ENCODE measurements at regions not wholly inside any gene's neighbourhood (a gene's known extent, or its start where the extent isn't known, plus 50 kb on each side); places are given as distances from the start of the nearest gene placed in this dataset.

GRCh38 chr1:17946434-17946833 is 161.2 kb upstream of the IGSF21 start:
- TF ChIP-seq, protein P1, sequence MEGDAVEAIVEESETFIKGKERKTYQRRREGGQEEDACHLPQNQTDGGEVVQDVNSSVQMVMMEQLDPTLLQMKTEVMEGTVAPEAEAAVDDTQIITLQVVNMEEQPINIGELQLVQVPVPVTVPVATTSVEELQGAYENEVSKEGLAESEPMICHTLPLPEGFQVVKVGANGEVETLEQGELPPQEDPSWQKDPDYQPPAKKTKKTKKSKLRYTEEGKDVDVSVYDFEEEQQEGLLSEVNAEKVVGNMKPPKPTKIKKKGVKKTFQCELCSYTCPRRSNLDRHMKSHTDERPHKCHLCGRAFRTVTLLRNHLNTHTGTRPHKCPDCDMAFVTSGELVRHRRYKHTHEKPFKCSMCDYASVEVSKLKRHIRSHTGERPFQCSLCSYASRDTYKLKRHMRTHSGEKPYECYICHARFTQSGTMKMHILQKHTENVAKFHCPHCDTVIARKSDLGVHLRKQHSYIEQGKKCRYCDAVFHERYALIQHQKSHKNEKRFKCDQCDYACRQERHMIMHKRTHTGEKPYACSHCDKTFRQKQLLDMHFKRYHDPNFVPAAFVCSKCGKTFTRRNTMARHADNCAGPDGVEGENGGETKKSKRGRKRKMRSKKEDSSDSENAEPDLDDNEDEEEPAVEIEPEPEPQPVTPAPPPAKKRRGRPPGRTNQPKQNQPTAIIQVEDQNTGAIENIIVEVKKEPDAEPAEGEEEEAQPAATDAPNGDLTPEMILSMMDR (IDR thresholded peaks at IDR 0.05) = no peak
- no peaks in the 10 kb centered on the region for H3K9me3 ChIP-seq
- no peaks in the 10 kb centered on the region for H3K4me1 ChIP-seq (ENCODE audit: low read depth)
- intact Hi-C loops (cut with DNase I, micrococcal nuclease) = no loop called here
- H3K36me3 ChIP-seq (ENCODE audit: low read depth) = no peaks in the 10 kb centered on the region
- no peak overlapping the region for H3K4me3 ChIP-seq
- no peak for DNase-seq
- ATAC-seq = no peak

DNA sequence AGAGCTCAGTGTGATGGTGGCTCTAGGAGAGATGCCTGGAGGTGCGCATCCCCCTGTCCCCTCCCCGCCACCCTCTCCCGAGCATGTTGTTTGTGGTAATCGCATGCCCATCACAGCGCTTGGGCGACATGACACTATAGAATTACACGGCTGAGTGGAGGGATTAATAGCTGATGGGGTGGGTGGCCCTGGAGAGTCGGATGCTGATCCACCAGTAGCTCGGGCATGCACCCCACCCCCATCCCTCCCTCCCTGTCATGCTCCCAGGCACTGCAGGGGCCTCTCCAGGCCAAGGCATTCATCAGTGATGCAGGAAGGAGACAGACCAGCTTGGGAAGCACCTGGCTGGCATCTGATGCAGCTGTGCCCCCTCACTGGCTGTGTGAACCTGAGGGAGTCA is 159.0 kb upstream of the IGSF21 start:
- ATAC-seq = no peak
- Histone ChIP-seq H3K4me1 (ENCODE audit: low read depth) (no peaks in the 10 kb centered on the region), H3K36me3 (ENCODE audit: low read depth) (no peaks in the 10 kb centered on the region), H3K4me3 (no peak overlapping the region), H3K9me3 (no peaks in the 10 kb centered on the region)
- intact Hi-C loops (cut with DNase I, micrococcal nuclease) = no loop called here
- TF ChIP-seq, protein P1 (IDR thresholded peaks at IDR 0.05) = no peak
- DNase-seq = no peak

DNA sequence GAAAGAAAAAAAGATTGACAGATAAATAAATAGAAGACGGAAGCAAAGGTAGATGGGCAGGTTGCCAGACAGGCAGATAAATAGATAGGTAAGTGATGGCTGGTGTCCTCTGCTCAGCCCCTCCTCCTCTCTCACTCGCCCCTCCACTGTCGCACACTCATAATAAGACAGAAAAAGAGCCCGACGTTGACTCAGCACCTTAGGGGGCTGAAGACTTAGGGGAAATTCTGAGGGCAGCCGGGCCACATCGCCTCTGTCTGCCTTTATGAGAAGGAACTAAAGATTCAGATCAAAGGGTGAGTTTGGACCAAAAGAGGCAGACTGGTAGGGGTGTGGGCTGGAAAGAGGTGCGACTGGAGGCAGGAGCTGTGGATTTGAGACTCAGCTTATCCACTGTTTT is 158.1 kb upstream of the IGSF21 start:
- ATAC-seq (no peak), DNase-seq (no peak)
- intact Hi-C loops (cut with DNase I, micrococcal nuclease) = no loop called here
- Histone ChIP-seq H3K4me1 (ENCODE audit: low read depth) (no peaks in the 10 kb centered on the region), H3K36me3 (ENCODE audit: low read depth) (no peaks in the 10 kb centered on the region), H3K9me3 (no peaks in the 10 kb centered on the region), H3K4me3 (no peak overlapping the region)
- TF ChIP-seq, protein P1 (IDR thresholded peaks at IDR 0.05) = no peak

- no peak for ATAC-seq
- TF ChIP-seq, protein P1 (IDR thresholded peaks at IDR 0.05) = no peak
- H3K9me3 ChIP-seq = no peaks in the 10 kb centered on the region
- H3K4me1 ChIP-seq (ENCODE audit: low read depth) = no peaks in the 10 kb centered on the region
- H3K4me3 ChIP-seq = no peak overlapping the region
- no peaks in the 10 kb centered on the region for H3K36me3 ChIP-seq (ENCODE audit: low read depth)
- no peak for DNase-seq
- intact Hi-C loops (cut with DNase I, micrococcal nuclease) = no loop called here
Observed at GRCh38 chr1:17950728-17951127, 156.9 kb upstream of the IGSF21 start.

- no peaks in the 10 kb centered on the region for H3K9me3 ChIP-seq
- H3K4me1 ChIP-seq (ENCODE audit: low read depth) = no peaks in the 10 kb centered on the region
- no peaks in the 10 kb centered on the region for H3K36me3 ChIP-seq (ENCODE audit: low read depth)
- TF ChIP-seq, protein P1 (IDR thresholded peaks at IDR 0.05) = no peak
- DNase-seq = no peak
- H3K4me3 ChIP-seq = no peak overlapping the region
- intact Hi-C loops (cut with DNase I, micrococcal nuclease) = no loop called here
- ATAC-seq = no peak
Observed at GRCh38 chr1:17952506-17952905, 155.1 kb upstream of the IGSF21 start.

DNA sequence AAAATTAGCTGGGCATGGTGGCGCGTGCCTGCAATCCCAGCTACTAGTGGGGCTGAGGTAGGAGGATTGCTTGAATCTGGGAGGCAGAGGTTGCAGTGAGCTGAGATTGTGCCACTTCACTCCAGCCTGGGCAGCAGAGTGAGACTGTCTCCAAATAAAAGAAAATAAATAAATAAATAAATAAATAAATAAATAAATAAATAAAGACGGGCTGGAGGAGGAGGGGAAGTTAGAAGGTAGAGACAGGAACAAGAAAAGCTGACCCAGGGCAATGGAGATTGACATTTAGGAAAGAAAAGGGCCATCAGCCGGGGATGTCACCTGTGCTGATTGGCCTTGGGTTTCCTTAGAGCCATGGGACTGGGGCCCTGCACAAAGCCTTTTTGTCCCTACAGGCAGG is 153.7 kb upstream of the IGSF21 start:
- intact Hi-C loops (cut with DNase I, micrococcal nuclease) = no loop called here
- H3K4me3 ChIP-seq = no peak overlapping the region
- no peaks in the 10 kb centered on the region for H3K4me1 ChIP-seq (ENCODE audit: low read depth)
- ATAC-seq (no peak), DNase-seq (no peak)
- no peaks in the 10 kb centered on the region for H3K36me3 ChIP-seq (ENCODE audit: low read depth)
- TF ChIP-seq, protein P1 (IDR thresholded peaks at IDR 0.05) = no peak
- no peaks in the 10 kb centered on the region for H3K9me3 ChIP-seq
